ENCODE measurements at regions not wholly inside any gene's neighbourhood (a gene's known extent, or its start where the extent isn't known, plus 50 kb on each side); places are given as distances from the start of the nearest gene placed in this dataset.
A peak's percentile ranks its signal among the peaks of the same experiment; 100 is the strongest.

GRCh38 chrX:57822818-57823217 is 87.4 kb downstream of the ZXDA start (continued):
- TF ChIP-seq REST (IDR thresholded peaks at IDR 0.05; ENCODE audit: low read depth, low read length) (no peak), MEF2A (IDR thresholded peaks at IDR 0.05; ENCODE audit: borderline replicate concordance, low read depth) (no peak), POLR2AphosphoS5 (IDR thresholded peaks at IDR 0.05; ENCODE audit: low read depth, low read length) (no peak), FOXM1 (IDR thresholded peaks at IDR 0.05; ENCODE audit: low read depth) (no peak), JUND (IDR thresholded peaks at IDR 0.05) (no peak), EZH2phosphoT487 (IDR thresholded peaks at IDR 0.05; ENCODE audit: borderline replicate concordance, low read depth) (no peak), SMC3 (IDR thresholded peaks at IDR 0.05; ENCODE audit: low read depth, low read length) (no peak), TAF1 (IDR thresholded peaks at IDR 0.05; ENCODE audit: borderline replicate concordance, low read depth, low read length) (no peak), NFIC (IDR thresholded peaks at IDR 0.05; ENCODE audit: borderline replicate concordance) (no peak)

GRCh38 chrX:57822398-57822797 is 87.9 kb downstream of the ZXDA start:
- WGBS (ENCODE audit: low lambda C conversion rate), result under 1% methylated on average over 8 of the region's 8 CpGs
- no peak for TF ChIP-seq FOSL2 (IDR thresholded peaks at IDR 0.05; ENCODE audit: borderline replicate concordance, low read depth)
- DNase-seq, result no peak
- H3K27ac ChIP-seq (ENCODE audit: low read depth in 2 of 2, low read length in 1 of 2), result no peak overlapping the region
- no peaks in the 10 kb centered on the region for H4K20me1 ChIP-seq (ENCODE audit: insufficient read depth)
- no peaks in the 10 kb centered on the region for H3F3A ChIP-seq (replicated peaks; ENCODE audit: insufficient read depth)
- peak overlapping the region; percentile 32 for H2AFZ ChIP-seq (ENCODE audit: low read depth)
- no peaks in the 10 kb centered on the region; the same call in 1 of the 2 replicates for H3K27me3 ChIP-seq (ENCODE audit: insufficient read depth)
- H3K9me2 ChIP-seq, result no peaks in the 10 kb centered on the region
- CTCF ChIA-PET, result interaction anchor here (0.9 to 1.5 kb wide), 7 partner anchors 54 to 255 kb away, joined by 3 to 6 read pairs (median 4); no protein-coding TSS in a partner anchor
- H3K9me3 ChIP-seq, result no peaks in the 10 kb centered on the region
- H3K36me3 ChIP-seq (replicated peaks in 1 of 2; ENCODE audit: control insufficient read depth in 1 of 2, insufficient read depth in 2 of 2, low read length in 1 of 2), result no peaks in the 10 kb centered on the region
- H3K79me2 ChIP-seq (ENCODE audit: insufficient read depth), result no peaks in the 10 kb centered on the region
- peak overlapping the region; percentile 45 to 53 for H3K4me3 ChIP-seq (ENCODE audit: low read depth in 2 of 2, low read length in 1 of 2)
- H3K4me2 ChIP-seq, result peak overlapping the region; percentile 68
- H3K9ac ChIP-seq, result no peak overlapping the region
- no peaks in the 10 kb centered on the region; a peak in 1 of 4 replicates for H3K4me1 ChIP-seq (ENCODE audit: control insufficient read depth in 1 of 2, insufficient read depth in 2 of 2, low read depth in 1 of 2, low read length in 1 of 2)
- POLR2A ChIA-PET, result no interaction called here

- H3K27ac ChIP-seq (ENCODE audit: low read depth in 2 of 2, low read length in 1 of 2), result no peak overlapping the region
- H3K36me3 ChIP-seq (replicated peaks in 1 of 2; ENCODE audit: control insufficient read depth in 1 of 2, insufficient read depth in 2 of 2, low read length in 1 of 2), result no peaks in the 10 kb centered on the region
- H3K9me3 ChIP-seq, result no peaks in the 10 kb centered on the region
- ChIA-PET CTCF (interaction anchor here (0.6 to 1.5 kb wide), 14 partner anchors 23 to 255 kb away, joined by 3 to 6 read pairs (median 3); no protein-coding TSS in a partner anchor), POLR2A (interaction anchor here (0.6 kb wide), 1 partner anchor 105 kb away, joined by 3 read pairs; no protein-coding TSS in a partner anchor)
- WGBS (ENCODE audit: low lambda C conversion rate), result 3% methylated on average over 8 of the region's 8 CpGs
- H3K9me2 ChIP-seq, result no peaks in the 10 kb centered on the region
- H3K9ac ChIP-seq, result no peak overlapping the region
- H3K79me2 ChIP-seq (ENCODE audit: insufficient read depth), result no peaks in the 10 kb centered on the region
- peak; percentile 25 for DNase-seq
- H3K4me3 ChIP-seq (ENCODE audit: low read depth in 2 of 2, low read length in 1 of 2), result peak overlapping the region; percentile 45 to 53
- TF ChIP-seq SMC3 (IDR thresholded peaks at IDR 0.05; ENCODE audit: low read depth, low read length) (peak; percentile 68), TCF12 (IDR thresholded peaks at IDR 0.05) (no peak), CTCF (IDR thresholded peaks at IDR 0.05) (peak; percentile 79), RAD21 (IDR thresholded peaks at IDR 0.05; ENCODE audit: low read length) (peak; percentile 91), TEAD4 (IDR thresholded peaks at IDR 0.05; ENCODE audit: borderline replicate concordance, insufficient read depth) (no peak)
- H3F3A ChIP-seq (replicated peaks; ENCODE audit: insufficient read depth), result no peaks in the 10 kb centered on the region
- peak overlapping the region; percentile 32 for H2AFZ ChIP-seq (ENCODE audit: low read depth)
- H3K27me3 ChIP-seq (ENCODE audit: insufficient read depth), result no peaks in the 10 kb centered on the region; the same call in 1 of the 2 replicates
- peak overlapping the region; percentile 68 for H3K4me2 ChIP-seq
- H3K4me1 ChIP-seq (ENCODE audit: control insufficient read depth in 1 of 2, insufficient read depth in 2 of 2, low read depth in 1 of 2, low read length in 1 of 2), result no peaks in the 10 kb centered on the region; a peak in 1 of 4 replicates
- H4K20me1 ChIP-seq (ENCODE audit: insufficient read depth), result no peaks in the 10 kb centered on the region
These were observed 88.4 kb downstream of the ZXDA start for GRCh38 chrX:57821703-57822387.
